ENCODE measurements at regions not wholly inside any gene's neighbourhood (a gene's known extent, or its start where the extent isn't known, plus 50 kb on each side); places are given as distances from the start of the nearest gene placed in this dataset.

DNA sequence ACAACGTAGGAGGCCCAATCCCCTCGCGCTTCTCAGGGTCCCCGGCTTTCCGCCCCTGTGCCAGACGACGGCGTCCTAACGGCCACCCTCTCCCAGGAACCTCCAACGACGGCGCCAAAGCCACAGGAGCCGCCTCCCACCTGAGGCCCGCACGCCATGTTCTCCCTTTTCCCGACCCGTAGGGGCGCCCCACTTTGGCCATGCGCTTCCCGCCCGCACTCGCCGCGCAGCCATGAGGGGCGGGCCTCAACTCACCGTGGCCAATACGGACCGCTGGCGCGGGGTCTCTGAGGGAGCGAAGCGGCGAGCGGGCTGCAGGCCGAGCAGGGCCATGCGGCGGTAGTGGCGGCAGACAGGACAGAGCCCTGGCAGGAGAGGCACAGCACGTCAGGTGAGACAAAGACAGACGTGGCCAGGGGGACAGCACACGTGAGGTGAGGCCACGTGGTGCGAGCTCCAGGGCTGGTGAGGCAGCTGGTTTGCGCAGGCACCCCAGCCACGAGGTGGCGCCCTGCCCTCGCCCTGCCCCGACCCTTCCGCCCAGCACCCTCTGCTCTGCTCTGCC lies 1005.5 kb upstream of the PTPRD start:
- Histone ChIP-seq H3K27me3 (ENCODE audit: control insufficient read depth, insufficient read depth, low read length) (no peaks in the 10 kb centered on the region), H3K36me3 (ENCODE audit: control insufficient read depth in 2 of 3, insufficient read depth in 3 of 3, low read length in 3 of 3) (no peaks in the 10 kb centered on the region), H3K9ac (ENCODE audit: low read length in 3 of 3) (no peak overlapping the region), H3K4me3 (ENCODE audit: low read length in 3 of 3) (no peak overlapping the region), H3K9me3 (ENCODE audit: control insufficient read depth in 2 of 3, insufficient read depth in 1 of 3, low read length in 3 of 3) (no peaks in the 10 kb centered on the region), H3K4me1 (ENCODE audit: control insufficient read depth in 2 of 3, insufficient read depth in 2 of 3, low read depth in 1 of 3, low read length in 3 of 3) (no peaks in the 10 kb centered on the region), H3K27ac (ENCODE audit: low read depth in 2 of 2, low read length in 2 of 2) (no peak overlapping the region)
- no peak for TF ChIP-seq CTCF (IDR thresholded peaks at IDR 0.05; ENCODE audit: borderline replicate concordance, extremely low read depth, insufficient read depth)
- peak in 1 of 5 donors; percentile 65 for DNase-seq
- no peak for FAIRE-seq
- intact Hi-C loops (cut with DNase I), result no loop called here

GRCh38 chr9:11632691-11633090 lies 1019.9 kb upstream of the PTPRD start:
- H3K9ac ChIP-seq (ENCODE audit: low read length in 3 of 3), result no peak overlapping the region
- TF ChIP-seq CTCF (IDR thresholded peaks at IDR 0.05; ENCODE audit: borderline replicate concordance, extremely low read depth, insufficient read depth), result no peak
- FAIRE-seq, result no peak

GRCh38 chr9:11646831-11647230 lies 1034.0 kb upstream of the PTPRD start:
- Histone ChIP-seq H3K9ac (ENCODE audit: low read length in 3 of 3) (no peak overlapping the region), H3K9me3 (ENCODE audit: control insufficient read depth in 2 of 3, insufficient read depth in 1 of 3, low read length in 3 of 3) (no peaks in the 10 kb centered on the region), H3K27me3 (ENCODE audit: control insufficient read depth, insufficient read depth, low read length) (no peaks in the 10 kb centered on the region), H3K4me1 (ENCODE audit: control insufficient read depth in 2 of 3, insufficient read depth in 2 of 3, low read depth in 1 of 3, low read length in 3 of 3) (no peaks in the 10 kb centered on the region), H3K4me3 (ENCODE audit: low read length in 3 of 3) (no peak overlapping the region), H3K36me3 (ENCODE audit: control insufficient read depth in 2 of 3, insufficient read depth in 3 of 3, low read length in 3 of 3) (no peaks in the 10 kb centered on the region), H3K27ac (ENCODE audit: low read depth in 2 of 2, low read length in 2 of 2) (no peak overlapping the region)
- intact Hi-C loops (cut with DNase I), result no loop called here
- no peak for TF ChIP-seq CTCF (IDR thresholded peaks at IDR 0.05; ENCODE audit: borderline replicate concordance, extremely low read depth, insufficient read depth)
- DNase-seq (no peak), FAIRE-seq (peak; percentile 81)

More at GRCh38 chr9:11632691-11633090, 1019.9 kb upstream of the PTPRD start:
- no peak overlapping the region for H3K4me3 ChIP-seq (ENCODE audit: low read length in 3 of 3)
- intact Hi-C loops (cut with DNase I), result no loop called here
- no peaks in the 10 kb centered on the region for H3K36me3 ChIP-seq (ENCODE audit: control insufficient read depth in 2 of 3, insufficient read depth in 3 of 3, low read length in 3 of 3)
- no peak overlapping the region for H3K27ac ChIP-seq (ENCODE audit: low read depth in 2 of 2, low read length in 2 of 2)
- DNase-seq, result no peak
- H3K4me1 ChIP-seq (ENCODE audit: control insufficient read depth in 2 of 3, insufficient read depth in 2 of 3, low read depth in 1 of 3, low read length in 3 of 3), result no peaks in the 10 kb centered on the region
- no peaks in the 10 kb centered on the region for H3K9me3 ChIP-seq (ENCODE audit: control insufficient read depth in 2 of 3, insufficient read depth in 1 of 3, low read length in 3 of 3)
- H3K27me3 ChIP-seq (ENCODE audit: control insufficient read depth, insufficient read depth, low read length), result no peaks in the 10 kb centered on the region

DNA sequence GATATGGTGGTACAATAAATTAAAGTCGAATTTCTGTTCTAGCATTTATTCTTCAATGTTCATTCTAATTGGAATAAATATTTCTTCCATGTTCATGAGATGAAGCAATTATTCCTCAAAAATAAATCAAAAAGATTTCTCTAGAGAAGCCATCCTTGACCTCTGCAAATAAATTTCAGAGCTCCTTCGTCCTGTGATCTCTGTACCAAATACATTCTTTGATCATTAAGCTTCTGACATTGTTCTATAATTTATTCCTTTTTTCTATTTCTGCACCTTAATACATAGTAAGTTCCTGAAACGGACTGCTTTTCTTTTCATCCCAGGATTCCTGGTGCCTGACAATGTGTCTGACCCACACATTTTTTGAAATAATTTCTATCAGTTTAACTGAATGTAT lies 1039.3 kb upstream of the TYRP1 start:
- no peak for TF ChIP-seq CTCF (IDR thresholded peaks at IDR 0.05; ENCODE audit: borderline replicate concordance, extremely low read depth, insufficient read depth)
- intact Hi-C loops (cut with DNase I), result no loop called here

More for the DNA sequence above, 1039.3 kb upstream of the TYRP1 start:
- Histone ChIP-seq H3K9me3 (ENCODE audit: control insufficient read depth in 2 of 3, insufficient read depth in 1 of 3, low read length in 3 of 3) (no peaks in the 10 kb centered on the region), H3K4me3 (ENCODE audit: low read length in 3 of 3) (no peak overlapping the region), H3K9ac (ENCODE audit: low read length in 3 of 3) (no peak overlapping the region), H3K27ac (ENCODE audit: low read depth in 2 of 2, low read length in 2 of 2) (no peak overlapping the region), H3K36me3 (ENCODE audit: control insufficient read depth in 2 of 3, insufficient read depth in 3 of 3, low read length in 3 of 3) (no peaks in the 10 kb centered on the region), H3K4me1 (ENCODE audit: control insufficient read depth in 2 of 3, insufficient read depth in 2 of 3, low read depth in 1 of 3, low read length in 3 of 3) (no peaks in the 10 kb centered on the region), H3K27me3 (ENCODE audit: control insufficient read depth, insufficient read depth, low read length) (no peaks in the 10 kb centered on the region)
- DNase-seq, result no peak
- no peak for FAIRE-seq

All from kidney (tissue), 13 donors.